ENCODE measurements at regions not wholly inside any gene's neighbourhood (a gene's known extent, or its start where the extent isn't known, plus 50 kb on each side); places are given as distances from the start of the nearest gene placed in this dataset.

DNA sequence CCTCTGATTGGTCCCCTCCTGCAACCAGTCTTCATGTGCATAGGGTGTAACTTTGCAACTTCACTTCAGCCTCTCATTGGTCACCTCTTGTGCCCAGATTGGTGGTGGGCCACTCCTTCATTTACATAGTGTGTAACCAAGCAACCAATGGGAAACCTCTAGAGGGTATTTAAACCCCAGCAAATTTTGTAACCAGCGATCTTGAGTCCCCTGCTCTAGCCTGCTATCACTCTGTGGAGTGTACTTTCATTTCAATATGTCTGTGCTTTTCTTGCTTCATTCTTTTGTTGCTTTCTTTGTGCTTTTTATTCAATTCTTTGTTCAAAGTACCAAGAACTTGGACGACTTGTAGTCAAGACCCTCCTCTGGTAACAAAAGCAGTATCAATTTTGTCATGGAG, 1336.9 kb upstream of the SPRY2 start:
- no peaks in the 10 kb centered on the region for H3K27me3 ChIP-seq (ENCODE audit: control insufficient read depth, insufficient read depth, low read length)
- no peak overlapping the region for H3K9ac ChIP-seq
- H3K36me3 ChIP-seq (ENCODE audit: control insufficient read depth, insufficient read depth, low read length), result no peaks in the 10 kb centered on the region
- H3K4me2 ChIP-seq (ENCODE audit: low read length), result no peak overlapping the region
- no peak overlapping the region for H2AFZ ChIP-seq
- no peak overlapping the region for H3K27ac ChIP-seq
- H3K4me1 ChIP-seq, result no peaks in the 10 kb centered on the region
- H3K79me2 ChIP-seq, result no peaks in the 10 kb centered on the region
- no peaks in the 10 kb centered on the region for H3K9me3 ChIP-seq (ENCODE audit: control insufficient read depth, low read length)
- no peak overlapping the region for H3K4me3 ChIP-seq (ENCODE audit: low read depth, low read length)
- TF ChIP-seq, protein P1, sequence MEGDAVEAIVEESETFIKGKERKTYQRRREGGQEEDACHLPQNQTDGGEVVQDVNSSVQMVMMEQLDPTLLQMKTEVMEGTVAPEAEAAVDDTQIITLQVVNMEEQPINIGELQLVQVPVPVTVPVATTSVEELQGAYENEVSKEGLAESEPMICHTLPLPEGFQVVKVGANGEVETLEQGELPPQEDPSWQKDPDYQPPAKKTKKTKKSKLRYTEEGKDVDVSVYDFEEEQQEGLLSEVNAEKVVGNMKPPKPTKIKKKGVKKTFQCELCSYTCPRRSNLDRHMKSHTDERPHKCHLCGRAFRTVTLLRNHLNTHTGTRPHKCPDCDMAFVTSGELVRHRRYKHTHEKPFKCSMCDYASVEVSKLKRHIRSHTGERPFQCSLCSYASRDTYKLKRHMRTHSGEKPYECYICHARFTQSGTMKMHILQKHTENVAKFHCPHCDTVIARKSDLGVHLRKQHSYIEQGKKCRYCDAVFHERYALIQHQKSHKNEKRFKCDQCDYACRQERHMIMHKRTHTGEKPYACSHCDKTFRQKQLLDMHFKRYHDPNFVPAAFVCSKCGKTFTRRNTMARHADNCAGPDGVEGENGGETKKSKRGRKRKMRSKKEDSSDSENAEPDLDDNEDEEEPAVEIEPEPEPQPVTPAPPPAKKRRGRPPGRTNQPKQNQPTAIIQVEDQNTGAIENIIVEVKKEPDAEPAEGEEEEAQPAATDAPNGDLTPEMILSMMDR (IDR thresholded peaks at IDR 0.05), result no peak

DNA sequence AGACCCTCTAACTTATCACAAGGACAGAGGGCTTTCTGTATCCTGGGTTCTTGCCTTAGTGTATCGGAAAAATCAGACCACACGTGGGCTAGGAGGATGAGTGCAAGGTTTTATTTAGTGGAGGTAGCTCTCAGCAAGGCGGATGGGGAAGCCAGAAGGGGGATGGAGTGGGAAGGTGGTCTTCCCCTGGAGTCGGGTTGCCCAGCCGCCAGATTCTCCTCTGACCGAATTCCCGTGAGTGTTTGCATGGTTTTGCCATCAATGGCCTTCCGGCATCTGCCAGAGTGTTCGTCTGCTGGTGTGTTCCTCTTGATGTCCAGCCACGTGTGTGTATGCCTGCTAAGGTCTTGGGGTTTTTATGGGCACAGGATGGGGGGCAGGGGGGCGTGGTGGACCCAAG, 1335.1 kb upstream of the SPRY2 start:
- Histone ChIP-seq H3K4me3 (ENCODE audit: low read depth, low read length) (no peak overlapping the region), H3K4me1 (no peaks in the 10 kb centered on the region), H3K36me3 (ENCODE audit: control insufficient read depth, insufficient read depth, low read length) (no peaks in the 10 kb centered on the region), H3K79me2 (no peaks in the 10 kb centered on the region), H3K4me2 (ENCODE audit: low read length) (no peak overlapping the region), H3K9me3 (ENCODE audit: control insufficient read depth, low read length) (no peaks in the 10 kb centered on the region), H3K9ac (no peak overlapping the region), H2AFZ (no peak overlapping the region), H3K27ac (no peak overlapping the region), H3K27me3 (ENCODE audit: control insufficient read depth, insufficient read depth, low read length) (no peaks in the 10 kb centered on the region)
- TF ChIP-seq, protein P1 (IDR thresholded peaks at IDR 0.05), result no peak

DNA sequence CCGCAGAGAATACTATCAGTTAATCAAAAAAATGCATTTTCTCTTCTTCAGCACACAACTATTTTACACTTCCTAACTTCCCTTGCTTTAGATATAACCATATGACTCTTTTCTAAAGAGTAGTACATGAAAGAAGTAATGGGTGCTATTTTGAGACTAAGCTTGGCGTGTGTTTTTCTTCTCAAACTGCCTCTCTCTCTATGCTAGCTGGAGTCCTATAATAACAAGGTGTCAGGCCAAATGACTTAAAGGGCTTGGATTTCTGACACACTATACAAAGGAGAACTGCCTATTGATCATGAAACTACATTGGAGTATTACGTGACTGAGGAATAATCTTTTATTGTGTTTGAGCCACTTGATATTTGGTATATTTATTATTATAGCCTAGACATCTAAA, 1330.1 kb upstream of the SPRY2 start:
- H3K4me3 ChIP-seq (ENCODE audit: low read depth, low read length), result no peak overlapping the region
- H3K27me3 ChIP-seq (ENCODE audit: control insufficient read depth, insufficient read depth, low read length), result no peaks in the 10 kb centered on the region
- no peak overlapping the region for H3K9ac ChIP-seq
- H2AFZ ChIP-seq, result no peak overlapping the region
- no peak overlapping the region for H3K4me2 ChIP-seq (ENCODE audit: low read length)
- TF ChIP-seq, protein P1 (IDR thresholded peaks at IDR 0.05), result no peak
- no peaks in the 10 kb centered on the region for H3K79me2 ChIP-seq
- no peak overlapping the region for H3K27ac ChIP-seq
- H3K4me1 ChIP-seq, result no peaks in the 10 kb centered on the region
- H3K36me3 ChIP-seq (ENCODE audit: control insufficient read depth, insufficient read depth, low read length), result no peaks in the 10 kb centered on the region
- H3K9me3 ChIP-seq (ENCODE audit: control insufficient read depth, low read length), result no peaks in the 10 kb centered on the region

DNA sequence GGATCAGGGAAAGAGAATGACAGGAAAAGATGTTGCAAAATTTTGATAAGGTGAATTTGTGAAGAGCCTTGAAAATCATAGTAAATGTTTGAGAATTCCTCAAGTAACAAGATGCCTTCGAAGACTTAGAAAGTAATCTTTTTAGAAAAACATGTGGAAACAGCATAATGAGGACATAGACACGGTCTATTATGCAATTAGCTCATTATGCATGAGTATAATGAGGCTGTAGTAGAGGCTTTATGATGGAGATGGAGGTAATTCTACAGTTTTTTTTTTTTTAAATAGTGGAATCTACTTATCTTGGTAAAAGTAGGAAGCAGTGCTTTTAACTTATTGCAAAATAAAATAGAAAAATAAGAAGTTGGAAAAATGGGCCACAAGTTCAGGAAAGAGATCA, 1329.1 kb upstream of the SPRY2 start:
- H3K36me3 ChIP-seq (ENCODE audit: control insufficient read depth, insufficient read depth, low read length), result no peaks in the 10 kb centered on the region
- H3K27me3 ChIP-seq (ENCODE audit: control insufficient read depth, insufficient read depth, low read length), result no peaks in the 10 kb centered on the region
- H3K79me2 ChIP-seq, result no peaks in the 10 kb centered on the region
- H3K4me3 ChIP-seq (ENCODE audit: low read depth, low read length), result no peak overlapping the region
- TF ChIP-seq, protein P1 (IDR thresholded peaks at IDR 0.05), result no peak
- no peak overlapping the region for H2AFZ ChIP-seq
- no peak overlapping the region for H3K9ac ChIP-seq
- no peaks in the 10 kb centered on the region for H3K9me3 ChIP-seq (ENCODE audit: control insufficient read depth, low read length)
- no peak overlapping the region for H3K27ac ChIP-seq
- no peak overlapping the region for H3K4me2 ChIP-seq (ENCODE audit: low read length)
- no peaks in the 10 kb centered on the region for H3K4me1 ChIP-seq

DNA sequence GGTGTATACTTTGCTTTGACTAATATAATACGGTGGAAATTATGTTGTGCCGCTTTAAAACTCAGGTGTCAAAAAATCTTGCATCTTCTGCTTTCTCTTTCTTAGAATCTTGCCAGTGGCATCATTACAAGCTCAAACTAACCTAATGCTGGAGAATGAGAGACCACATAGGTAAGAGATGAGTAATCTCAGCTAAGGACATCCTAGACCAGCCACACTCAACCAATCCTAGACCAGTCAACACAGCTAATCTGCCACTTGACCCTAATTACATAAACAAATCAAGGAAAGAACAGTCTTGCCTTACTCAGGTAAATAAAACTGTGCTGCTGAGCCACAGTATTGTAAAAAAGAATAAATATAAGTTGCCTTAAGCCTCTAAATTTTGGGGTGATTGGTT, 1323.9 kb upstream of the SPRY2 start:
- no peak overlapping the region for H2AFZ ChIP-seq
- no peak overlapping the region for H3K4me2 ChIP-seq (ENCODE audit: low read length)
- H3K27ac ChIP-seq, result no peak overlapping the region
- TF ChIP-seq, protein P1 (IDR thresholded peaks at IDR 0.05), result no peak
- H3K9me3 ChIP-seq (ENCODE audit: control insufficient read depth, low read length), result no peaks in the 10 kb centered on the region
- no peaks in the 10 kb centered on the region for H3K79me2 ChIP-seq
- no peak overlapping the region for H3K9ac ChIP-seq
- no peaks in the 10 kb centered on the region for H3K27me3 ChIP-seq (ENCODE audit: control insufficient read depth, insufficient read depth, low read length)
- no peak overlapping the region for H3K4me3 ChIP-seq (ENCODE audit: low read depth, low read length)
- no peaks in the 10 kb centered on the region for H3K36me3 ChIP-seq (ENCODE audit: control insufficient read depth, insufficient read depth, low read length)
- no peaks in the 10 kb centered on the region for H3K4me1 ChIP-seq
